A172 (cell line): ENCODE measurements at regions not wholly inside any gene's neighbourhood (a gene's known extent, or its start where the extent isn't known, plus 50 kb on each side); places are given as distances from the start of the nearest gene placed in this dataset.
"Not testable (repeated sequence)": the region's sequence is repeated elsewhere in the genome, so short reads cannot be mapped to it uniquely, and the experiment has no call there.

Source experiments
- DNase-seq: peaks from one replicate; pipeline ENCODE4 v3.0.0-alpha.2; 2015; ENCODE audit warnings: low spot score

DNA sequence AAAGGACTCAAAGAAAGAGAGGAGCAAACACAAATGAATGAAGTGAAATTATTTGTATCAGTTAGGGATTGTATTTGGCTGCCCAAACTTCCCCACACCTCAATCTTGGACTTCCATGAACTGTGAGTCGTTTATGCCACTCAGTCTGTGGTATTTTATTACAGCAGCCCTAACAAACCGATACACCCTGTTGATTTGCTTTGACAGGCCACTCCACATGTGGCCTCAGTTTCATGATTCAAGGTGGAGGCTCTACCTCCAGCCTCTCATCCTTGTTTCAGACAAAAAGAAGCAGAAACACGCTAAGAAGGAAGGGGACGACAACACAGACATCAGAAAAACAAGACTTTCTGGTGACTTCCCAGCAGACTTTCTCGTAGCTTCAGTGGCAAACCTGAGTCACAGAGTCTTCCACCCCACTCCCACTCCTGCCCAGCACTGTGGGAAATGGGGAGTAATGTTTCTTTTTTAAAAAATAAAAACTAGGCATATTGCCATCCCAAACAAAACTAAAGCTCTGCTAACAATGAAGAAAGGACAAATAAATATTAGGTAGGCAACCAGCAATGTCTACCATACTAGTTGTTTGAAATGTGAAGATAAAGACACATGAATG, 52.2 kb upstream of the ABCA1 start:
- DNase-seq, result no peak

DNA sequence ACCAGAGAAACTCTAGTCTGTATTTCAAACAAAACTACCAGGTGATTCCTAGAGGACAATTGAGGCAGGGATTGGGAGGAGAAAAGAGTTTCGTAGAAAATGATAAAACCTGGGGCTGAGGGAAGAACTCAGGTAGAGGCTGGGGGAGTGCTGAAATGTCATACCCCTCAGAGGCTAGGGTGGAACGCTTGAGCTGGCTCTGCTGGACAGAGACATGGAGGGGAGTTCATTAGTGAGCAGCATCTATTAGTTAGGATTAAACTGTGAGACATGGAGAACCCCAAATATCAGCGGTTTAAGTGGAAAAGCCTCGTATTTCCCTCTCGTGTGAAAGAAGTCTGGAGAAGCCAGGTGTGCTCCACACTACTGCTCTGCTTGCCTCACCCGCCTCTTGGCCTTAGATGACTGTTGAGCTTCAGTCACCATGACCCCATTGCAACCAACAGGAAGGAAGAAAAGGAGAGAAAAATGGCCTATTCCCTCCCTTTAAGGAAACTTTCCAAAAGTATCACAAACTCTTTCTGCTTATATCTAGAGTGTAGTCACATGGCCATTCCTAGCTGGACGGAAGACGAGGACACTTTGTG, 53.7 kb upstream of the ABCA1 start:
- DNase-seq, result no peak

DNA sequence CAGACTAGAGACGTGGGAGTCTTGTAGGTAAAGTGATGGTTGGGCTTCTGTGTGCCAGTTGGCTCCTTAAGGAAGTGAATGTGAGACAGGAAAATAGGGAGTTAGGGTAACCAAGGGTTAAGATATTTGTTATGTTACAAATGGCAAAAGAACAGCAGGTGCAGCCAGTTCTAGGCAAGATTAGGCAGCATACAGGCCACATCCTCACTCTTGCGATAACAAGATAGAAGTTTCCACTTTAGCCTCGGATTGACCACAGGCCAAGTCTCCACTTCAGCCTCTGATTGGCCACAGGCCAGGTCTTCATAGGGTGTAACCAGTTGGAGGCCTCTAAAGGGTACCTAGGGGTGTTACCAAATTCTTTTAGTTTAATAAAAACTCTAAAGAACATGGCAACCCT, 54.6 kb upstream of the ABCA1 start:
- no peak for DNase-seq

DNA sequence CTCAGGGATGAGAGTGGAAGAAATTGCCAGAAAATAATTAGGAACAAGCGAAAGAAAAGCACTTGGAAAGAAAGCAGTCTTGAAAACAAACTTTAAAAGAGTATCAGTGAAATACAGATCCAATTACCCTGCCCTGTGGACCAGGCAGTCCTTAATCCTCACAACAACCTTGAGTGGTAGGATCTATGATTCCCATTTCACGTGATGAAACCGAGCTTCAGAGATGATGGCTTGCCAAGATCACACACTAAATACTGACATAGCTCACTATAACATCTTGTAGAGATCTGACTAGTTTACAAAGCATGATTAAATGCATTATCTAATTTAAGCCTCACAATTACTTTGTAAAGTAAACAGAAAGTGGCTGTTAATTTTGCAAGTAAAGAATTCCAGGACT, 55.5 kb upstream of the ABCA1 start:
- no peak for DNase-seq

DNA sequence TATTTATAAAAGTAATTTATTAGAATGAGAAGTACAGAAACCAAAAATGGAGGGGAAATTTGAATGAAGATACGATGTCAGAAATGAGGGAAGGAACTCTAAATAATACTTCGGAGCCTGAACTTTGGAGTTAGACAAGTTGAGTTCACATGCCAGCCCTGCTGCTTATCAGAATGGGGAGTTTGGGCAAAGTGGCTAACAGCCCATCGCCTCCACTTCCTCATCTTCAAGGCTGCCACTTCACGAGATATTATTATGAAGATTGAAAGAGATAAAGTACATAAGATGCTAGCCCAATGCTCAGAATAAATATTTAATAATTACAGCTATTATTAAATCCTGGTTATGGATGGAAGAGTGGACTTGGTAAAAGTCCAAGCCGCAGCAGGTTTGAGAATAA, 56.2 kb upstream of the ABCA1 start:
- DNase-seq, result no peak

DNA sequence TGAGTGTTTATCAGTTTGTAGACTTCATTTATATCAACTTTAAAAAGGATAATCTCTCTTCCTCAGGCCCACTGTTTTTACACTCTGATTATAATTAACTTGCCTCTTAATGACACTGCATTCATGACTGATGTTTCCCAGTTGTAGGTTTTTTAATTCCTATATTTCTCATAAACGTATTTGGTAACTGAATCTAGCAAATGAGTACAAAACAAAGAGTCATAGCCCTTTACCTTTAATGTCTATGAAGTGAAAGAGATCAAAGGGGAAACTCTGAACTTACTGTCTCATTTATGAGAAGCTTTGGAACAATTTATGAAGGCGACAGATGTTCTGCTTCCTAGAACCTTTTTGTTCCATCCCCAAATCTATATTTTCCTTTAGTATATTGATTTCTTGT, 56.6 kb upstream of the ABCA1 start:
- DNase-seq, result no peak

DNA sequence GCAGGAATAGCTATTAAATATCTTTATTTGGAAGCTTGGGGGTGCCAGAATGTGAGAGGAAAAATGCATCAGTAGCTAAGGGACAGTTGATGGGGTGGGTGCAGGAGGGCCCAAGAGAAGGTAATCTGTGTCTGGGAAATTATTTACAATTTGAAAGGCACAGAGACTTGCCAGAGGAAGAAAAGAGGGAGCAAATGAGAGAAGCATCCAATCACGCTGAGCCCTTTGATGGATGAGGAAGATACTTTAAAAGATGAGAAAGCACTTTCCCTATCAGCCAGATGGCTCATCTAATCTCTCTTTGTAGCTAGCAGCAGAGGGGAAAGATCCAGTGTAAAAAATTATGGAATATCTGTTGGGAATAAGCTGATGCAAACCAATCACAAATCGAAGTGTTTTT, 57.0 kb upstream of the ABCA1 start:
- DNase-seq, result no peak

DNA sequence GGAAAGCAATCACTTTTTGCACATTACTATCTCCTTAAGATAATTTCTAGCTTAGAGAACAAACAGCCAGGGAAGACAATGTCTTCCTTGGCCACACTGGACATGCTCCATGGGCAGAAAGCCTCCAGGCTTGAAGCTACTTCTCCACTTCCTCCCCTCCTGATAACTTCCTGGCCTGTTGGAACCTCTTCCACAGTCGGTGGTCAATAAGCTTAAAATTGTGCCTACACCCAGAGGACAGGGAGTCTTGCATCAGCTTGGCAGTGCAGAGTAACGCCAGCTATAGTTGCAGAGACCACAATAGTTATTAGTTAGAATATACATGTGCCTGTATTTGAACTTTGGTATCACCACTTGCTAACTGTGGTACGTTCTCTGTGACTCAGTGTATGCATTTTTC, 58.1 kb upstream of the ABCA1 start:
- DNase-seq, result no peak

DNA sequence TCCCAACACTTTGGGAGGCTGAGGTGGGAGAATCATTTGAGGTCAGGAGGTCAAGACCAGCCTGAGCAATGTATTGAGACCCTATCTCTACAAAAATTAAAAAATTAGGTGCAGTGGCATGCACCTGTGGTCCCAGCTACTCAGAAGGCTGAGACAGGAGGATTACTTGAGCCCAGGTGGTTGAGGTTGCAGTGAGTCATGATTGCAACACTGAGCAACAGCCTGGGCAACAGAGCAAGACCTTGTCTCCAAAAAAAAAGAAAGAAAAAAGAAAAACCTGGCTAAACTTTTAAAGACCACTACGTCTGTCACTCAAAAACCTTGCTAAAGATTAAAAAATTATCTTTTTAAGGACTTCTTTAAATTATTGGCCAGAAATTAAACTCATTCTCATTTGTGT, 59.8 kb upstream of the ABCA1 start:
- no peak for DNase-seq

DNA sequence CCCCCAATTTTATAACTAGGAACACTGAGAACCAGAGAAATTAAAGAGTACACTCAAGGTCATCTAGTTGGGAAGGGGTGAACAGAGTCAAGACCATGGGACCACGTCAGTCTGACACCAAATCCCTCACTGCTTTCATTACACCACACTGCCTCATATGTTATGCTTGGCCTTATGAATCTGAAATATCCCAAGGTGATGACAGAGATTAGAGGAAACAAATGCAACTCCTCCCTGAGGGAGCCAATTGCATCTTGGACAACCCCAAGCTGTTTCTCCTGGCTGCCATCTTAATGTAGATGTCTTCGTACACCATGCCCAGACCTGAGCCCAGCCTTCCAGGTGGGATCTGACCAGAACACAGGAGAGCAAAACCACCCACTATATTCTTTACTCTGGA, 60.6 kb upstream of the ABCA1 start:
- DNase-seq, result no peak

DNA sequence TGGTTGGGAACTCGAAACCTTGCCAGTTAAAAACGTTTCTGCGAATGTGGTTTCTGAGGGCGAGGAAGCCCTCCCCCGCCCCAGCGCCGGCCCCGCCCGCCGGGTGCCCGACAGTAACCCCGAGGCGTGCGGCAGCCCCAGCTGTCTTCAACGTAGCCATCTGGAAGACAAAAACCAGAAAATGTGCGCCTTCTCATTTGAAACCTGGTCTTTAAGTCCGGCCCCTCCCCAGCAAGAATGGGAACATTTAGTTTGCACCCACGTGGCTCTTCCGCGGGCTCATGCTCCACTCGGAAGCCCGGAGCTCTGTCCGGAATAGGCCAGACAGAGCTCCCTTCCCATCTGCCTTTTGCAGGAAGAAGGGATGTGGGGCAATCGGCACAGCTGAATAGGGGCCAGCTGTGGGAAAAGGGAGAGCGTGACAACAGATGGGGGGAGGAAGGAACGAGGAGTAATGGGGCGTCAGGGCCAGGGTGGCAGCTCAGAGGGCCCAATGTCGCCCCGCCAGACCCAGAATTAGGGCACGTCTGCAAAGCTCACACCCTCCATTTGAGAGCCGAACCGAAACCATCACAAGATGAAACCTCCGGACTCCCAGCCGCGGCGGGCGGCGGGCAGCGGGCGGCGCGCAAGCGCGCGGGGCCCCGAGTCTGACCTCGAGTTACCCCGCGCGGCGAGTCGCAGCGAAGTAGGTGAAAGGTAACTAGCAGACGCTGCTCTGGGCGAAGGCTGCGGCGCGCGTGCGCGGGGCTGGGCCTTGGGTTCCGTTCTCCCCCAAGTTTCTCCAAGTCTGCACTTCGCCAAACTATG, 63.4 kb upstream of the ABCA1 start:
- peak; percentile 88 for DNase-seq

DNA sequence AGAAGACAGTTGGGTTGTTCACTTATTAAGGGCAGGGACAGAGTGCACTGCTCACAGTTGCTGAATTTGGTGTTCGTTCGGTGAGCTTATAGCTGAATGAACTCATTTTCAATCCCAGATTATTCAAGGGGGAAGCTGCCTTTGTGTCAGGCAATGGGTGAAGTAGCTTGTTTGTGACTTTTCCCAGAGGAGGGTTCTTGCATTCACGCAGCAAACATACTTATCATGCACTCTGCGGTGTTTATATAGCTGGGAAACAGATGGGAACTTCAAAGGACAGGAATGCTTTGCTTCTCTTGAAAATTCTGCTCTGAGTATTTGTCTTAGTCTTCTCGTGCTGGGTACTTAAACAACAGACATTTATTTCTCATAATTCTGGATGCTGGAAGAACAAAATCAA, 64.7 kb upstream of the ABCA1 start:
- peak; percentile 52 for DNase-seq

DNA sequence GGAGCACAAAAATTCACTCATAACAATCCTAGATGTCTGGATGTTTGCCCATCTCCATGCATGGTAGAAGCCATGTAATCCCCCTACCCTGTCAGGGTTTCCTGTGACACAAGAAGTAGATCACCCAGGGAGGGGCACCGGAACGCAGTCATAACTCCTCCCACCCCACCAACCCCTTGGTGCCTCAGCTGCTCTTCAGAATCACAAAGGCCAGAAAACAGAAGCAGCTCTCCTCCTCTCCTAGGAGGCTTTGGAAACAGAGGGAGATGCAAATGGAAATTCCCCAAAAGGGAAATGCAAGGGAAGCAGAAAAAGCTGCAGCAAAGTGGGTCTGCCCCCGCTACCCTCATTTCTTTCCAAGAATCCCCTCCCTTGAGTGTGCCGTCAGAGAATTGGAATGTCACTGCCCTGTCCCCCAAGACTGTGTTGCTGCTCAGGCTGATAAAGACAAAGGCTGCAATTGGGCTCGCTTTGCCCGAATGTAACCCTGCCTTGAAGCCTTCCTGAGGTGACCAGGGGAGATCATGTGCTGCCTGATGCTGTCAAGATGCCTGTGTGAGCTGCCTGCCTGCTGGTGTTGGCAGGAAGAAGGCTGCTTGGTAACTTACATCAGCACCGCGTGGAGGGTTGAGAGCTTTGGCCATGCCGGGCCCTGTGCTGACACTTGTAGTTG, 65.5 kb upstream of the ABCA1 start:
- peak; percentile 100 for DNase-seq

DNA sequence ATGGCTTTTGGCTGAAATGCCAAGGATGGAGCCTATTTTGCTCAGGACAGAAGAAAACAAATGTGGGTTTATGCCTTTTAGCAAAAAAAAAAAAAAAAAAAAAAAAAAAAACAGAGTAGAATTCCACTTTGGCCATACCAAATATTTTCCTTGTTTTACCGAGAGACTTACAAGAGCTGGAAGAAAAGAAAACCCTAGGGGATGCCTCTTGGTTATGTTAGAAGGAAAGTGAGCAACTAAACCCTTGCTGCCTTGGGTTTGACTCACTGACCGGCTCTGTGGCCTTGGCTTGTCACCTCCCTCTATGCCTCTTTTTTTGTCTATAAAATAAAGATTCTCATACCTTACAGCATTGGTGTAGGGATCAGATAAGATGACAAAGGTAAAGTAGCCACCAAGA, 69.6 kb upstream of the ABCA1 start:
- no peak for DNase-seq

DNA sequence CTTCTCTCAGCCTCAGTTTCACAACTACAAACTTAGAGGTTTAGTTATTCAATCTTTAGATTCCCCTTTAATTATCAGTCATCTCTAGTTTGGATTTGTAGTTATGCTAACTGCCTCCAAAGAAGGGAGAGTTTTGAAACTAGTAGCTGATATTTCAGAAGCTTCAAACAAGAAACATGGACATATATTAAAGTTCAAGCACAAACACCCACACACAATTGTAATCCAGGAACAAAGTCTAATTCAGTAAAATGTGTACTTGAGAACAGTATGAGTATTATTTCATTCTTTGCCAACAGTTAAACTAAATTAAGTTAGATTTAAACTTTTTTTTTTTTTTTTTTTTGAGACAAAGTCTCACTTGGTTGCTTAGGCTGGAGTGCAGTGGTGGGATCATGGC, 71.2 kb upstream of the ABCA1 start:
- DNase-seq, result no peak

DNA sequence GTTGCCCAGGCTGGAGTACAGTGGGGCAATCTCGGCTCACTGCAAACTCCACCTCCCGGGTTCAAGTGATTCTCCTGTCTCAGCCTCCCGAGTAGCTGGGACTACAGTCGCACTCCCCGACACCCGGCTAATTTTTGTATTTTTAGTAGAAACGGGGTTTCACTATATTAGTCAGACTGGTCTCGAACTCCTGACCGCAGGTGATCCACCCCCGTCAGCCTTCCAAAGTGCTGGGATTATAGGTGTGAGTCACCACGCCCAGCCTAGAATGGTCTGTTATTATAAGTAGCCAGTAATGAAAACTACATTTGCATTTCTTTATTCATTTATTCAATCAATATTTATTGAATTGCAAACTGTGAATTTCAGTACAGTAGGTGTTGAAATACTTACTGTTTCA, 72.6 kb upstream of the ABCA1 start:
- DNase-seq, result not testable (repeated sequence)

DNA sequence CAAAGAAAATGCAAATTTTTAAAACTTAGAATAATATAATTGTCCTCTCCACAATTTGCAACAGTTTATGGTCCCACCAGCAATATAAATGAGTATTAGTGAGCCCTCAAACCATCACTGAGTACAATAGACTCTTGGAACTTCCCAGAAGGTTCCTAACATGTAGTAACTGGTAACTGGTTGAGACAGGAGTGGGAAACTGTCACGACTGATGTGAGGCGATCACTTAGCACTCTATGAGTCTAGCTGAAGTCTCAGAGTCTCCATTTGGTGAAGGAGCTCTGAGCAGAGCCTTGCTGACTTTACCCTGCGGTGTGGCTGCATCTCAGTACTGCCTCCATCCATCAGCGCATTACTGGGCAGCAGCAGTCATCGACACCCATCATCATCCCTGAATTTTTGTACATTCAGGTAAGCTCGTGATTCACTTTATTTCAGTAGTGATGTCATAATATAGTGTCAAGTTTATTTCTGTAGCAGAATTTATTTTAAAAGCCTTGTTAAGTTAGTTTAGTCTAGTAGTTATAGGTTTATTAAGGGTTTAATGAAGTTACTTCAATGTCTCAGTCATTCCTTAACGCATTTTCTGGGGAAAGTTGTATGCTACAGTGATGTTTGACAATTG, 76.6 kb upstream of the ABCA1 start:
- DNase-seq, result no peak

DNA sequence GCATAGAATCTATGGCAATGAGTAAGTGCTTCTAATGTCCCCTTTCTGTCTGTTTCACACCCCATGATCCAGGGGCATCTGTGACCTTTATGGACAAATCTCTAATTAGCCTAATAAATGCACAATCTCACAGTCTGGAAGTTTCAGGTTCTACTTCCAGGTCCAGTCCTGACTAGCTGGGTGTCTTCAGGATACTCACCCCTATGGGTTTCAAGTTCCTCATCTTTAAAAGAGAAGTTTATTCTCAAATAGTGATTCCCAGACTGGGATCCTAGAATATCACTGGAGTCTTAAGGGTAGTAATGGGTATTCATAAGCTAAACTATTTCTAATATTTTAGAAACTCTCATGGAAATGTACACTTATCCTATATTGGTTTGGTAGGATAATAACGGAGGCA, 77.2 kb upstream of the ABCA1 start:
- DNase-seq, result no peak

DNA sequence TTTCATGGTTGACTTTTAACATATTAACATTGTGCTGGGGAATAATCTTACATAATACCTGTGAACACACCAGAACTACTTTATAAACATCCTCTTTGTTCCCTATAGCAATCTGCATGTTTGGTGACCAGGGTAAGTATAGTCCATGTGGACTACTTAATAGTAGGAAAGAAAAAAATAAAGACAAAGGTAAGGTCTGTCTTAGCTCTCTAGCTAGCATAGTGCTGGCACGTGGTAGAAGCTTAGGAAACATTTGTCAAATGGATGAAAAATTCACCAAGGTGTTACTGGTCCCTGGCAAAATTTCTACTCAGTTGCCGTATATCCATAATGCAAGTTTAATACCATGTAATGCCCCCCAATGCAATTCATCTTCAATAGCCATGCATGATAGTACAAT, 78.6 kb upstream of the ABCA1 start:
- DNase-seq, result no peak

DNA sequence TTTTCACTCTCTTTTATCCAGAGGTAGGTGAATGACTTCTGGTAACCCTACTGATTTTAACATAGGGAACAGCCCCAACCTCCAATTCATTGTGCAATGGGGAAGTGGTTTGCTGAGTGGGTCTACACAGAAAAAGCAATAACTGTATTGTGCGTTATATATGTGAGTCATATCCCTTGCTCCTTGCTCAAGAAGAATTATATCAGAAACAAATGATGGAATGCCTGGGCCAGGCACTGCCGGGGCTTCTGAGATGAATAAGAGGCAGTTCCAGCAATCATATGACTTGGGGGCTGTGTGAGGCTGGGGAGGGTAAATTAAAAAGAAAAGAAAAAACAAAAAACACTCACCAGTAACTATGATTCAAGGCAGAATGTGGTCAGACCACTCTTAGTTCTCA, 79.2 kb upstream of the ABCA1 start:
- peak; percentile 95 for DNase-seq

DNA sequence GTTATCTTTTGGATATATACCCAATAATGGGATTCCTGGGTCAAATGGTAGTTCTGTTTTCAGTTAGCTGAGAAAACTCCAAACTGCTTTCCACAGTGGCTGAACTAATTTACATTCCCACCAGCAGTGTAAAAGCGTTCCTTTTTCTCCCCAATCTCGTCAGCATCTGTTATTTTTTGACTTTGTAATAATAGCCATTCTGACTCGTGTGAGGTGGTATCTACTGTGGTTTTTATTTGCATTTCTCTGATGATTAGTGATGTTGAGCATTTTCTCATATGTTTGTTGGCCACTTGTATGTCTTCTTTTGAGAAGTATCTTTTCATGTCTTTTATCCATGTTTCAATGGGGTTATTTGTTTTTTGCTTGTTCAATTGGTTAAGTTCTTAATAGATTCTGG, 82.1 kb upstream of the ABCA1 start:
- not testable (repeated sequence) for DNase-seq

DNA sequence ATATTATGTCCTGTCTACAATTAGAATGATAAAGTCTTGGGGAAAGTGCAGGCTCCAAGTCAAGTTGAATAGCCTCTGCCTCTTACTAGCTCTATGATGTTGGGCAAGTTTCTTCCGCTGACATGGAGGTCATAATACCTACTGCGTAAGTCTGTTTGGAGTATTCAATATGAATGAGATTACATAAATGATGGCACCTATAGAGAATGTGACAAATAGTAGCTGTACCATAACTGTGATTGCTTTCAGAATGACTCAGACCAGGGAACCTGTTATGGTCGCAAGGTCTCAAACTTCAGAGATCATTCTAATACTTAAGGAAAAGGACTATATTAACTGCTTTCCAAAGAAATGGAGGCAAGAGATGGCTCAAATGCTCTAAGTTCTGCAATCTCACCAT, 94.0 kb upstream of the ABCA1 start:
- DNase-seq, result no peak
